LHCN-M2 (cell line): ENCODE measurements at regions not wholly inside any gene's neighbourhood (a gene's known extent, or its start where the extent isn't known, plus 50 kb on each side); places are given as distances from the start of the nearest gene placed in this dataset.
"Not testable (repeated sequence)": the region's sequence is repeated elsewhere in the genome, so short reads cannot be mapped to it uniquely, and the experiment has no call there.

Experiments used
- DNase-seq: peaks from one replicate; pipeline ENCODE4 v3.0.0-alpha.2; 2012; ENCODE audit warnings: low read depth

DNA sequence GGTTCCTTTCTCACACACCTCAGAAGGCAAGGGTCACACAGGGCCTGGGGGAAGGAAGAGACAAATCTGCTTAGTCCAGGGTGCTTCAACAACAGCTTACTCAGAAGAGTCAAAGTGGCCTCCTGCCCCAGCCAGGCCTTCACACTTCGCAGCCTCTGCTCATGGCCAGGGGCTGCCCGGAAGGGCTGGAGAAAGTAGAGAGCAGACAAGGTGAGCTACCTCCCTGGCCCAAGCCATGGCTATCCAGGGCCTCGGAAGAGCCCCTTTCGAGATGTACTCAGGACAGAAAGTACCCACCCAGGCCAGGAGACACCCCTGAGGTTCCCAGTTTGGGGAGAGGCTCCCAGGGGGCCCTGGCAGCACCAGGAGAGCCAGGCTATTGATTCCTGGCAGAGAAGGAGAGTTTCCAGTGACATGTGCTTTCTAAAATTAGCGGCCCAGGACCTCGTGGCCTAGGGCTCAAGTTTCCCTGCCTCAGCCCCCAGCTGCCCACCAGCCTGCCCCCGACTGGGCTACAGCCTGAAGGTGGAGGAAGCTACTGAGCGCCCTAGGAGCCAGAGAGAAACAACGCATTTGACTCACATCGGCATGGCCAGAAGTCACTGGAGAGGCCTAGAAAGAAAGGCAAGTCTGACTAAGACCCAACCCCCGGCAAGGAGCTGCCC is 533.2 kb downstream of the TP53TG3F start:
- not testable (repeated sequence) for DNase-seq

DNA sequence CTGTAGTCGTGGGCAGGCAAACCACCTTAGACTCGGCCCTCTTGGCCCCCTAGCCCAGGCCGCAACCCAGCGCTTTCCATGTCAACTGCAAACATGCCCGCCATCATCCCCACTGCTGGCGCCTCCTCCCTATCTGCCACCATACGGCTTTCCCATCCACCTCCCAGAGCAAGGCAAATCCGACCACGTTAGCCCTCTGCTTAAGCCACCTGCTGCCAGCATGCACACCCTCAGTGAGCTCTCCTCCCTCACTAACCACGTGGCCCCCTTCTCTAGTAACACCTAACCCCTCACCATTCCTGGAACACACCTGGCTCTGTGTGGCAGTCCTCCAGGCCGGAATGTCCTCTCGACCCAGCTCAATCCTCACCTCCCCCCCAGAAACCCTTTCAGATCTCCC is 534.8 kb downstream of the TP53TG3F start:
- DNase-seq = not testable (repeated sequence)

DNA sequence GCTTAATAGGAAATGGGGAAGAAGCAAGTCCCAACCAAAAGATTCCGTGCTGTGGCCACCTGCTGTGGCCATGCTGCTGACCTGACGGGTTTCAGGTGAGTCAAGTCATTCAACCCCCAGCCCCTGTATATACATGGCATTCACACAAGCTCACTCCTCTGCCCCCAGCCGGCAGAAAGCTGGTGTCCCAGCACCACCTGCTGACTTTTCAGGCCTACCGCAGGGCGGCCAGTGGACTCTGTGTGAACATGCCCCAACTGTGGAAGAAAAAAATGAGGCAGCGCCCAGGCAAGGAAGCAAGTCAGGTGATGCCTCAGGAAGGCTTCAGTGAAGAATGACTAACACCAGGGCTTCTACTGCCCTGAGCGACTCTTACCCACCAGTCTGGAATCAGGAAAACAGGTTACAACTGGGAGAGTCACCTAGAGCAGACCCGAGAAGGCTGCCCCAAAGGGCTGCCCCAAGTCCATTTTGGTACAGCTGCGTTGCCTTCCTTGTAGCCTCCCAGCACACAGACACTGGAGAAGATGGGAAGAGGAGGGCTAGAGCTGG is 536.5 kb downstream of the TP53TG3F start:
- DNase-seq = not testable (repeated sequence)

DNA sequence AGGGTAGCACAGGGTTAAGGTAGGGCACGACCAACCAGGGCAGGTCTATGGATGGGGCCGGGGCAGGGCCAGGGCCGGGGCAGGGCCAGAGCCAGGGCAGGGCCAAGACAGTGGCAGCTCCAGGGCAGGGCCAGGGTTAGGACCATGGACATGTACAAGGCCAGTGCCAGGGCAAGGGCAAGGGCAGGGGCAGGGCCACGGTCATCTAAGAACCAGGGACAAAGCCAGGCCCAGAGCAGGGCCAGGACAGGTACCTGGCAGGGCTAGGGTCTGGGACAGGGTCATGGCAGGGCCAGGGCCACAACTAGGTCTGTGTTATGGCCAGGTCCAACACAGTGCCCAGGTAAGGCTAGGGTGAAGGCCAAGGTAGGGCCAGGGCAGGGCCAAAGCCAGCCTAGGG is 541.8 kb downstream of the TP53TG3F start:
- DNase-seq = not testable (repeated sequence)

- DNase-seq = not testable (repeated sequence)
Measured at GRCh38 chr16:34001961-34002360, 542.5 kb downstream of the TP53TG3F start.

- not testable (repeated sequence) for DNase-seq
Measured at GRCh38 chr16:34014841-34015820, 555.7 kb downstream of the TP53TG3F start.

- DNase-seq = not testable (repeated sequence)
Measured at GRCh38 chr16:34018277-34018676, 558.9 kb downstream of the TP53TG3F start.

GRCh38 chr16:34050787-34051320 is 591.4 kb downstream of the TP53TG3F start:
- no peak for DNase-seq

DNA sequence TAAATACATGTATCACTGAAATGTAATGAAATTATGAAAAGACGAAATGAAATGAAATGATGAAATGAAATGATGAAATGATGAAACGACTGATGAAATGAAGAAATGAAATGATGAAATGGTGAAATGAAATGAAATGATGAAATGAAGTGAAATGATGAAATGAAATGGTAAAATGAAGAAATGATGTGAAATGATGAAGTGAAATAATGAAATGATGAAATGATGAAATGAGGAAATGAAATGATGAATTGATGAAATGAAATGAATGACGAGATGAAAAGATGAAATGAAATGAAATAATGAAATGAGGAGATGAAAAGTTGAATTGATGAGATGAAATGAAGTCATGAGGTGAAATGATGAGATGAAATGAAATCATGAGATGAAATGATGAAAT is 594.7 kb downstream of the TP53TG3F start:
- DNase-seq = no peak

GRCh38 chr16:34054969-34055368 is 595.6 kb downstream of the TP53TG3F start:
- peak; percentile 4 for DNase-seq

- DNase-seq = not testable (repeated sequence)
Measured at GRCh38 chr16:34062620-34063253, 603.3 kb downstream of the TP53TG3F start.

DNA sequence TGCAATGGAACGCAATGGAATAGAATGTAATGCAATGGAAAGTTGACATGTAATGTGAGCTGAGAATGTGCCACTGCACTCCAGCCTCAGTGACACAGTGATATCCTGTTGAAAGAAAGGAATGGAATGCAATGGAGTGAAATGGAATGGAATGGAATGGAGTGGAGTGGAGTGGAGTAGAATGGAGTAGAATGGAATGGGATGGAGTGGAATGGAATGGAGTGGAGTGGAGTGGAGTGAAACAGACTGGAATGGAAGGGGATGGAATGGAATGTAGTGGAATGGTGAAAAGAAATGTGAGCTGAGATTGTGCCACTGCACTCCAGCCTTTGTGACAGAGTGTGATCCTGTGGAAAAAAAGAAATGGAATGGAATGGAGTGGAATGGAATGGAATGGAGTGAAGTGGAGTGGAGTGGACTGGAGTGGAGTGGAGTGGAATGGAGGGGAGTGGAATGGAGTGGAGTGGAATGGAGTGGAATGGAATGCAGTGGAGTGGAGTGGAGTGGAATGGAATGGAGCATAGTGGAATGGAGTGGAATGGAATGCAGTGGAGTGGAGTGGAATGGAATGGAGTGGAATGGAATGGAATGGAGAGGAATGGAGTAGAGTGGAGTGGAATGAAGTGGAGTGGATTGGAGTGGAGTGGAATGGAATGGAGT is 604.2 kb downstream of the TP53TG3F start:
- DNase-seq = not testable (repeated sequence)

GRCh38 chr16:34064602-34065001 is 605.2 kb downstream of the TP53TG3F start:
- DNase-seq = not testable (repeated sequence)

GRCh38 chr16:34069731-34070130 is 610.3 kb downstream of the TP53TG3F start:
- DNase-seq = not testable (repeated sequence)

DNA sequence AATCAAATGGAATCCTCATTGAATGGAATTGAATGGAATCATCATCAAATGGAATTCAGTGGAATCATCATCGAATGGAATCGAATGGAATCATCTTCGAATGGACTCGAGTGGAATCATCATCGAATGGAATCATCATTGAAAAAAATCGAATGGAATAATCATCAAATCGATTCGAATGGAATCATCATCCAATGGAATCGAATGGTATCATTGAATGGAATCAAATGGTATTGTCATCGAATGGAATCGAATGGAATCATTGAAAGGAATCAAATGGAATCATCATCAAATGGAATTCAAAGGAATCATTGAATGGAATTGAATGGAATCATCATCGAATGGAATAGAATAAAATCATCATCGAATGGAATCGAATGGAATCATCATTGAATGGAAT is 619.3 kb downstream of the TP53TG3F start:
- no peak for DNase-seq

DNA sequence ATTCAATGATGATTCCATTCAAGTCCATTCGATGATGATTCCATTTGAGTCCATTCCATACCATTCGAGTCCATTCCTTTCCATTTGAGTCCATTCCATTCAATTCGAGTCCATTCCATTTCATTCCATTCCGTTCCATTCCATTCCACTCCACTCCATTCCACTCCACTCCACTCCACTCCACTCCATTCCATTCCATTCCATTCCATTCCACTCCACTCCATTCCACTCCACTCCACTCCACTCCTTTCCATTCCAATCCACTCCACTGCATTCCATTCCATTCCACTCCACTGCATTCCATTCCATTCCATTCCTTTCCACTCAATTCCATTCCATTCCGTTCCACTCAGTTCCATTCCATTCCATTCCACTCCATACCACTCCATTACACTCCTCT is 625.6 kb downstream of the TP53TG3F start:
- not testable (repeated sequence) for DNase-seq

GRCh38 chr16:34095006-34095405 is 635.6 kb downstream of the TP53TG3F start:
- not testable (repeated sequence) for DNase-seq

GRCh38 chr16:34096911-34097310 is 637.5 kb downstream of the TP53TG3F start:
- not testable (repeated sequence) for DNase-seq

- DNase-seq = not testable (repeated sequence)
Measured at GRCh38 chr16:34097326-34097725, 637.9 kb downstream of the TP53TG3F start.

GRCh38 chr16:34098033-34098432 is 638.6 kb downstream of the TP53TG3F start:
- DNase-seq = not testable (repeated sequence)

DNA sequence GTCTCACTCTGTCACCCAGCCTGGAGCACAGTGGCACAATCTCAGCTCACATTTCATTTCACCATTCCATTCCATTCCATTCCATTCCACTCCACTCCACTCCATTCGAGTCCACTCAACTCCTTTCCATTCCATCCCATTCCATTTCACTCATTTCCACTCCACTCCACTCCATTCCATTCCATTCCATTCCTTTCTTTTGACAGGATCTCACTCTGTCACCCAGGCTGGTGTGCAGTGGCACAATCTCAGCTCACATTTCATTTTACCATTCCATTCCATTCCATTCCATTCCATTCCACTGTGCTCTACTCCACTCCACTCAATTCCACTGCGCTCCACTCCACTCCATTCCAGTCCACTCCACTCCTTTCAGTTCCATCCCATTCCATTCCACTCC is 639.6 kb downstream of the TP53TG3F start:
- DNase-seq = not testable (repeated sequence)
